ENCODE measurements at regions not wholly inside any gene's neighbourhood (a gene's known extent, or its start where the extent isn't known, plus 50 kb on each side); places are given as distances from the start of the nearest gene placed in this dataset.

DNA sequence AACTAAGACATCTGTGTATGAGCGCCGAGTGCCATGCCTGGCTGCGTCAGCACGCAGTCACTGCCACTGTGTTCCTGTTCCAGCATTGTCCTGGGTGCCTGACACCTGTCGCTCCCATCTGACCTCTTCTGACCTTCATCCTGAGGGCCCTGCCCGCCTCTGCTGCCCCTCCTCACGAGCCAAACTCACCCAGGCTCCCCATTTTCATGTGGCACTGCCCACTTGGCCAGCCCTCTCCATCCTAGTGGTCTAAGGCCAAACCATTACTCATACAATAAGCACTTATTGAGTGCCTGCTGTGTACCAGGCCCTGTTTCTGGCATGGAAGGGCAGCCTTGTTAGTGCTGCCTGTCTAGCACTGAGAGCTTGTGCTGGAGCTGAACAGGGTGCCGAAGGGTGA lies 77.2 kb upstream of the PCBD1 start:
- no peak for DNase-seq (ENCODE audit: extremely low spot score, insufficient read length, low read depth)
- FAIRE-seq, result no peak

DNA sequence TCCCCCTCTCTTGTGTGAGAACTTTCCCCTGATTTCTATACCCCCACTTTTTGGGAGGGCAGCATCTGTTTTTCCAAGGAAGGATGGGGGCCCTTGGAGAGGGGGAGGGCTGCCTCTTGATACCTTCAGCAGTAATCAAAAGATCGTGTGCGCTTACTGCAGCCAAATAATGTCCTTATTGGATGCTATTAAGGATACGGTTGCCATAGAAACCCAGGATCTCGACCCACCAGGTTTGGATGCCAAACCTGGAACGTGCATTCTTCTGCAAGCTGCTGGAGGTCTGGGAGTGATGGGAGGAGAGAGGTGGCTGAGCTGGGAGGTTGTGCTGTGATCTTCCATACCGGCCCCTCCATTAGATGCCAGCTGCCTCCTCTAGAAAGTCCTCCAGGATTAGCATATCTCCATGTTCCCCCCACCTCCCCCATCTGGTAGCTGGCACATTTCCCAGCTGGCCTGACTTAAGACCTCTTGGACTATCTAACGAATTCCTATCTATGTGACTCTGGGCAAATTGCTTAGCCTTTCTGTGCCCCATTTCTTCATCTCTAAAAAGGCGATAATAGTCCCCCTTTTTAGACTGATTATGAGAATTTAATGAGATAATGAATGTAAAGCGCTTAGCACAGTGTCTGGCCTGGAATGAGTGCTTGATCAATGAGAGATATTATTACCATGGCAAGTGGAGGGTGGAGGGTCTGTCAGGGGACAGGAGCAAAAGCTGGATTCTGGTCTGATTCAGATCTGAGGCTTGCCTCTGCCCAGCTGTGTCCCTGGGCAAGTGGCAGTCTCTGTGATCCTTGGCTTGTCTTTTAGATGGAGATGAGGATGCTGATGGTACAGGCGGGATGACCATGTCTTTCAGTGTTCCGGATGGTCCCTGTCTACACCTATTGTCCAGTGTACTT lies 78.5 kb upstream of the PCBD1 start:
- FAIRE-seq (no peak), DNase-seq (ENCODE audit: extremely low spot score, insufficient read length, low read depth) (no peak)

- DNase-seq (ENCODE audit: extremely low spot score, insufficient read length, low read depth), result peak; percentile 46
Measured at GRCh38 chr10:70967591-70968587, 79.5 kb upstream of the PCBD1 start.

DNA sequence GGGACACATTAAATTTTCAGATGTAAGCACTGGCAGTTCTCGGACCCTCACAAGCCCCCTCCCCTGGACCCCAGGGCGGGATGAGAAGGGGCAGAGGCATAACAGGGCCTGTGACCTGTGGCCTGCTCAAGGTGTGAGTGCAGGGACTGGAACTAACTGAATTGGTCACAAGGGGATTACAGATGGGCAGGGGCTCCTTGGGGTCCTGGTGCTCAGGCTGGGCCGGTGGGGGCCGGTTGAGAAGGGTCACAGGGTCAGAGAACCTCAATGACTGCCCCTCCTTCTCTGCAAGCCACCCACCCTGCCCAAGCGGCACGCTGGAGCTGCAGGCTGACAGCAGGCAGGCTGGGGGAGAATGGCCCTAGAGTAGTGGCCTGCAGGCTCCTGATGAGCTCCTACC lies 80.8 kb upstream of the PCBD1 start:
- no peak for FAIRE-seq
- no peak for DNase-seq (ENCODE audit: extremely low spot score, insufficient read length, low read depth)

More at GRCh38 chr10:70967591-70968587, 79.5 kb upstream of the PCBD1 start:
- peak; percentile 56 for FAIRE-seq

DNA sequence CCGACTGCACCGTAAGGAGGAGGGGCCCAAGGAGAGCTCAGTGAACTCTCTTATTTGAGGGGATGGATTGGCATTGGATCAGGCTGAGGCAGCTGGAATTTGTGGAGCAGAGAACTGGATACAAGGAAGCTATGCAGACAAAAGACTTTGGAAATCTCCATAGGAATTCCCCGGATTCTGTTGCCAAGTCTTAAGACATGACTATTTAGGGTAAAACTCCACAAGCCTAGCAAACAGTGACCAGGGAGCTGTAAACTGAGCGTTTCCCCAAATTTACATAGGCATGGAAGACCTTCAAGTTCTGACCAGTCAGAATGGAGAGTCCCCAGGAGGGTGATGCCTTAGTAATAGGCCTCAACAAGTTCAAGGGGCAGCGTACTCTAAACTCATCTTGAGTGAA lies 82.5 kb upstream of the PCBD1 start:
- no peak for FAIRE-seq
- no peak for DNase-seq (ENCODE audit: extremely low spot score, insufficient read length, low read depth)

DNA sequence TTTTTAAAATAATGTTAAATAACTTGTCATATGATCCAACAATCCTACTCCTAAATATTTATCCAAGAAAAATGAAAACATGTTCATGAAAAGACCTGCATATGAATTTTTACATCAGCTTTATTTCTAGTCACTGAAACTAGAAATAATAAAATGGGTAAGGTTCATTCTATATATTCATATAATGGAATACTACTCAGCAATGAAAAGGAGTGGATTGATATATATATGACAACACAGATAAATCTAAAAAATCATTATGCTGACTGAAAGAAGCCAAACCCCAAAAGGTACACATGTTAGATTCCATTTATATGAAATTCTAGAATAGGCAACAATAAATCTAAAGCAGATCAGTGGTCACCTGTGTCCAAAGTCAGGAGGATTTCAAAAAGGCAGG lies 84.9 kb upstream of the PCBD1 start:
- DNase-seq (ENCODE audit: extremely low spot score, insufficient read length, low read depth) (no peak), FAIRE-seq (no peak)

- FAIRE-seq, result no peak
- no peak for DNase-seq (ENCODE audit: extremely low spot score, insufficient read length, low read depth)
Measured at GRCh38 chr10:70974351-70974901, 86.1 kb upstream of the PCBD1 start.

GRCh38 chr10:70974920-70975319 lies 86.6 kb upstream of the PCBD1 start:
- no peak for FAIRE-seq

GRCh38 chr10:70976063-70976695 lies 87.8 kb upstream of the PCBD1 start:
- no peak for FAIRE-seq

More at GRCh38 chr10:70974920-70975319, 86.6 kb upstream of the PCBD1 start:
- no peak for DNase-seq (ENCODE audit: extremely low spot score, insufficient read length, low read depth)

GRCh38 chr10:70977625-70978024 lies 89.3 kb upstream of the PCBD1 start:
- DNase-seq (ENCODE audit: extremely low spot score, insufficient read length, low read depth) (no peak), FAIRE-seq (no peak)

More at GRCh38 chr10:70976063-70976695, 87.8 kb upstream of the PCBD1 start:
- DNase-seq (ENCODE audit: extremely low spot score, insufficient read length, low read depth), result no peak

- no peak for FAIRE-seq
Measured at GRCh38 chr10:70978181-70978580, 89.8 kb upstream of the PCBD1 start.

GRCh38 chr10:70978816-70979480 lies 90.6 kb upstream of the PCBD1 start:
- DNase-seq (ENCODE audit: extremely low spot score, insufficient read length, low read depth) (no peak), FAIRE-seq (no peak)

More at GRCh38 chr10:70978181-70978580, 89.8 kb upstream of the PCBD1 start:
- DNase-seq (ENCODE audit: extremely low spot score, insufficient read length, low read depth), result no peak

- no peak for DNase-seq (ENCODE audit: extremely low spot score, insufficient read length, low read depth)
- FAIRE-seq, result no peak
Measured at GRCh38 chr10:70980687-70981086, 92.3 kb upstream of the PCBD1 start.

GRCh38 chr10:70981171-70981836 lies 92.9 kb upstream of the PCBD1 start:
- no peak for DNase-seq (ENCODE audit: extremely low spot score, insufficient read length, low read depth)
- no peak for FAIRE-seq

GRCh38 chr10:70981936-70982335 lies 93.6 kb upstream of the PCBD1 start:
- no peak for FAIRE-seq
- DNase-seq (ENCODE audit: extremely low spot score, insufficient read length, low read depth), result no peak

DNA sequence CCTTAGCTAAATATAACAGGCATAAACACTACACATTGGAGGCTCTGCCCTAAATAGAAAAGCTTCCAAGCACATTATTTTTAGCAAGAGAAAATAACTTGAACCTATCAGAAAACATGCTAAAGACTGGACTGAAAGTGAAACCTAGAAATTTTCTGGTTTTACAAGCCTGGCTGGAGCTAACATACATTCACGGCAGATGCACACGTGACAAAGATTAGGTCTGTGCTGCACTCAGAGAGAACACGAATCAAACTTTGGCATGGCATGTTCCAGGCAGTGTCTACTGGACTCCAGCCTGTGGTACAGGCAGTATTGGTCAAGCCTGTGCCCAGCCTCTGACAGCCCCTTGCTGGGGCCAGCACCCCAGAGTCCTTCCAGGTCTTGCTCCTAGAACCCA lies 94.1 kb upstream of the PCBD1 start:
- DNase-seq (ENCODE audit: extremely low spot score, insufficient read length, low read depth) (no peak), FAIRE-seq (peak; percentile 95)

DNA sequence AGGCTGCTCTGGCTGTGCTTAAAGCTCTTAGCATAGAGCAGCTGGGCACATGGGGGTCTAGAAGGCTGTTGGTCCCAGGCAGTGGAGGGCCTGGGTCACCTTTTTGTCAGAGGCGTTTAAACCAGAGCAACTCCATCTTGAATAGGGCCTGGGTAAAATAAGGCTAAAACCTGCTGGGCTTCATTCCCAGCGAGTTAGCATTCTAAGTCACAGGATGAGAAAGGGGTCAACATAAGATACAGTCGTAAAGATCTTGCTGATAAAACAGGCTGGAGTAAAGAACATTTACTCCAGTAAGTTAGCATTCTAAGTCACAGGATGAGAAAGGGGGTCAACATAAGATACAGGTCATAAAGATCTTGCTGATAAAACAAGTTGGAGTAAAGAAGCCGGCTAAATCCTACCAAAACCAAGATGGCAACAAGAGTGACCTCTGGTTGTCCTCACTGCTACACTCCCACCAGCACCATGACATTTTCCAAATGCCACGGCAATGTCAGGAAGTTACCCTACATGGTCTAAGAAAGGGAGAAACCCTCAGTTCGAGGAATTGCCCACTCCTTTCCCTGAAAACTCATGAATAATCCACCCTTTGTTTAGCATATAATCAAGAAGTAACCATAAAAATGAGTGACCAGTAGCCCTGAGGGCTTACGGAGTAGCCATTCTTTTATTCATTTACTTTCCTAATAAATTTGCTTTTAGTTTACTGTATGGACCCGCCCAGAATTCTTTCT lies 96.8 kb upstream of the PCBD1 start:
- FAIRE-seq (no peak), DNase-seq (ENCODE audit: extremely low spot score, insufficient read length, low read depth) (no peak)
